Glomerular endothelial cell (primary cell): ENCODE measurements at regions not wholly inside any gene's neighbourhood (a gene's known extent, or its start where the extent isn't known, plus 50 kb on each side); places are given as distances from the start of the nearest gene placed in this dataset.
"Not testable (repeated sequence)": the region's sequence is repeated elsewhere in the genome, so short reads cannot be mapped to it uniquely, and the experiment has no call there.

Source experiments
- DNase-seq: peaks from one replicate; pipeline ENCODE4 v3.0.0-alpha.2; 2011; ENCODE audit warnings: low read depth, low spot score; ENCODE audit errors: extremely low read depth

- DNase-seq = no peak
These were observed 157.6 kb upstream of the TMTC2 start for GRCh38 chr12:82529101-82529500.

- DNase-seq = no peak
These were observed 156.8 kb upstream of the TMTC2 start for GRCh38 chr12:82529954-82530353.

DNA sequence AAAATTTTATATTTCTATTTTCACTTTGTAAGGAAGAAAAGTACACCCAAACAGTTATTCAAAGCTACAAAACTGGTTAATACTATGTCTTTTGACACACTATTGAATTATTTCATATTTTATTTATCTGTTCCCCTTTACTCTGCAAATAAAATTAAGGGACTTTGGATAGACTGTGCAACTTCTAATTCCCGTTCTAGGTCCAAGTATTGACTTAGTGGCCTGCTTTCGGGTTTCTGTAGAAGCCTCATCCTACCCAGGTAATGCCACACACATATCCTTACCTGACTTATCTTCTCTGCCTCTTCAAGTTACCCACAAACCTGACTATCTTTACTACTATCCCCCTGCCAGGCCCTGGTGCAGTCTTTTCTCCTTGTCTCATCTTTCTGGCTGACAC lies 156.3 kb upstream of the TMTC2 start:
- DNase-seq = no peak

GRCh38 chr12:82533341-82533740 lies 153.4 kb upstream of the TMTC2 start:
- no peak for DNase-seq

DNA sequence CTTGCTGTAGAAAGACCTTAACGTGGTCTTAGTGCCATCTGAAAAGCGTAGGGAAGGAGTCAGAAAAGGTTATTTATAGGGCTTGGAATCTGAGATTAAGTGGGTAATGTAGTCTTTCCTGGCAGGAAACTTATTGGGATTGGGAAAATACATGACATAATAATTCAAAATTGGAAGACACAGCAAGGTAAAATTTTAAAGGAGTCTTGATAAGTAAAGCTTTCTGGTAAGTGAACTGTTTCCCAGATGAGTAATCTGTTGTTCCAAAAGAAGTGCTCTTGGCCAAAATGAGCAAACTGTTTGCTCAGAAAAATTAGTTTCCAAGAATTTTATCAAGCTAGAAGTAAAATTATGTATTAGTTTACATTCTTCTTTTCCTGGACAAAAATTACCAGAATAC lies 149.3 kb upstream of the TMTC2 start:
- no peak for DNase-seq

- no peak for DNase-seq
These were observed 132.2 kb upstream of the TMTC2 start for GRCh38 chr12:82554529-82554928.

DNA sequence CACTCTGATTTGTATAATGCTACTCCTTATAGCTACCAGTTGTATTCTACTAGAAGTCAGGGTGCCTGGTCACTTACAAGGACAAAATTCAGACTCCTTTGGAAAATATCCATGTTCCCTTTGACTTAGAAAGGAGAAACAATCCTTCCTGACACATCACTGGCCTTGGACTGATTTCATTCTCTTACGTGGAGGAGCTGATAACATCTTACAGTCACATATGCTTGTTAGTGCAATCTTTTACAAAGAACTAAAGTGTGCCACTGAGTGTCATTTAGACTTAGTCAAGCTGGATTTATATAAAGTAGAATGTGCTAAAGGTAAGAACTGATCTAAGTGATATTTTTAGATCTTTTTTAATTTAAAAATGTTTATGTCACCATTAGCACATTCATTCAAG lies 131.0 kb upstream of the TMTC2 start:
- no peak for DNase-seq

- DNase-seq = no peak
These were observed 120.7 kb upstream of the TMTC2 start for GRCh38 chr12:82565966-82566365.

GRCh38 chr12:82567688-82568087 lies 119.0 kb upstream of the TMTC2 start:
- DNase-seq = no peak

DNA sequence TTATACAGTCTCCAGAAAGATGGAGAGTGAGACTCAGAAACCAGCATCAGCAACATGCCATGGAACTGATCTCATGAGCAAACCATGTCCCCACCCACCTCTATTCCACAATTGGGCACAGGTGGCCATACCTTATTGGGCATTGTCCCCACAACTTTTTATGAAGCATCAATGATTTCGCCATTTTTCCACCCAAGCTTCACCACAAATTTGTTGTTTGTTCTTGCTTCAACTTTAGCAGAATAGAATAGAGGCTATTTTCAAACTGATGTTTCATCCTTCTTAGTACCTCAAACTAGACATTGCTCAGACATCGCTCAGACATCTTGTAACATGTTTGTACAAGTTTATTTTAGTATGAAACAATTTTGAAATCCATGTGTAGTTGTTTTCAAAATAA lies 112.5 kb upstream of the TMTC2 start:
- no peak for DNase-seq

DNA sequence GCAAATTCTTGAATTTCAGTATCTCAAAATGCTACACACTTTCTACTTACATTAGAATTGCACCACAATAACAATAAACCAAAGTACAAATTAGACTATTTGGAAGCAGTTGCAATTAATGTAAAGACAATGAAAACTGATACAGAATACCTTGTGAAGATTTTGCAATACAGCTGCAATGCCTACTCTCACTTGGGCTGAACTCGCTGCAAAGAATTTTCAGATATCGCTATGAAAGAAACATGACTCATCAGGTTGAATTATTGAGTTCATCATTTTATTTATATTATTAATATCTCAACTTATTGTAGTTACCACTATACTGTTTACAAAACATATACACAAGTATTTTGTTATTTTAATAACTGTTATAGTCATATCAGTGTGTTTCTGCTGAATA lies 108.0 kb upstream of the TMTC2 start:
- no peak for DNase-seq

DNA sequence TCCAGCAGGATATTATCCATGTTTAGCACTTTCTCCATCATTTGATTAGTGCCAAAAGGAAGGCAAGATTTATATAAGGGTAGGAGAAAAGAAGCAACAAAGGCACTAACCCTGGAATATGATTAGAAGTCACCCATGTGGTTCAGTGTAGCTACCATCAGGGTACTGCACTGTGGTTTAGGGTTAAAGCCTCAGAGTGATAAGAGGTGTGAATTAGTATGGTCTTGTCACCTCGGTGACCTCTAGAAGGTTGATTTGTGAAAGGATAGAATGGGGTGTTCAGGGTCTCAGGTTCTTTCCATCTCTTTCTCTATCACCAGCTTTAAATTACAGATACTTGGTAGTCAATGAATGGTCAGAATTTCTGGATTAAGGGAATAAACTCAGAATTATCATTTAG lies 103.0 kb upstream of the TMTC2 start:
- DNase-seq = no peak

GRCh38 chr12:82593143-82593542 lies 93.6 kb upstream of the TMTC2 start:
- DNase-seq = no peak

- no peak for DNase-seq
These were observed 92.8 kb upstream of the TMTC2 start for GRCh38 chr12:82593901-82594396.

DNA sequence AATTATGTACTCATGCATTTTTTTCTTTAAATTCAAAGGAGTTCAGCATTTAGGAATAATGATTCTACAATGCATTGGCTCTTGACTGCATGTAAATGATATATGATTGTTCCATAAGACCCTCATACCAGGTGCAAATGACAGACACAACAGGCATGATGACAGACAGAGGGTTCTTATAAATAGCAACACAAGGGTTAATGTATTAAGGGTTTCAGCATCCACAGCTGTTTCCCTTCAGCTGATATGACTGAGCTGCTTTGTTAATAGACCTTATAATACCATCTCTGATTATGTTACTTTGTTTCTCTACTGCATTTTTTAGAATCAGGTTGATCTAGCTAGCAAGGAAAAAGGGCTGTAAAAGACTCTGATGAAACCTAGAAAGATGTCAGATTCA lies 90.8 kb upstream of the TMTC2 start:
- no peak for DNase-seq

DNA sequence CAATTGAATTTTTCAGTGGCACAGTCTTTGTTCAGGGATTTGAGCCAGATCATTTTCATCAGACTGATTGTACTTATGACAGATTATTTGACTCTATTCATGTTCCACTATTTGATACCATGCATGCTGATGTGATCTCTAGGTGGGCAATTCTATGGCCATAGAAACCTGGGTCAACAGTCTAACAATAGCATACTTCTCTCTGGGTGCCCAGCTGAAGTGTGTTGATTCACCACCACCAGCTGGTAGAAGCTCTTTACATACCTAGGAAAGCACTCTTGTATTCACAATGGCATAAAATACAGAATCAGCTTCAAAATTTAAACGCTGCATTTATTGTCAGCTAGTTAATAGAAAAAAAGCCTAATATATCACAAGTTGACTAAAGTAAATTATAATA lies 90.2 kb upstream of the TMTC2 start:
- no peak for DNase-seq

GRCh38 chr12:82600379-82600778 lies 86.3 kb upstream of the TMTC2 start:
- DNase-seq = no peak

- DNase-seq = not testable (repeated sequence)
These were observed 83.1 kb upstream of the TMTC2 start for GRCh38 chr12:82603647-82604046.

GRCh38 chr12:82605115-82605514 lies 81.6 kb upstream of the TMTC2 start:
- DNase-seq = no peak

DNA sequence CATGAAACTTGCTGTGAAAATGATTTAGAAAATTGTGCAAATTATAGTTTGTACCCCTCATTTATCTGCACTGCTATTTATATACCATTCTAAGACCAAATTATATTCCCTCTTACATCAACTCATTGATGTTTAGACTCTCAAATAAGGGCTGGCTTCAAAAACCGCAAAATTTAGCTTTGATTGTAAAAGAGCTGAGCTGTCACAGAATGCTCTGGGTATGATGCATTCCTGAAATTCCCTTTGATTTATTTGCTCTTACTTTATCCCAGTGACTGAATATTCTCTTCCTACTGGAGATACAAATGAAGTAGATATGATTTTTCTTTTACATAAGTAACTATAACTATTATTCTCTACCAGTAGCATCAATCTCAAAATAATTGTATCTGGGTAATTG lies 78.0 kb upstream of the TMTC2 start:
- no peak for DNase-seq

- no peak for DNase-seq
These were observed 77.3 kb upstream of the TMTC2 start for GRCh38 chr12:82609234-82609914.

- no peak for DNase-seq
These were observed 67.1 kb upstream of the TMTC2 start for GRCh38 chr12:82619644-82620043.

DNA sequence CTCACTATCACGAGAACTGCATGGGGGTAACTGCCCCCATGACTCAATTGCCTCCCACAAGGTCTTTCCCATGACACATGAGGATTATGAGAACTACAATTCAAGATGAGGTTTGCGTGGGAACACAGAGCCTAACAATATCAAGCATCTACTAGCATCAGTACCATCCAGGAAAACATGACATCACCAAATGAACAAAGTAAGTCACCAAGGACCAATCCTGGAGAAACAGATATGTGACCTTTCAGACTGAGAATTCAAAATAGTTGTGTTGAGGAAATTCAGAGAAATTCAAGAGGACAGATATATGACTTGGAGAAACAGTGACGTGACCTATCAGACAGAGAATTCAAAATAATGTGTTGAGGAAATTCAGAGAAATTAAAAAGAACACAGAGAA lies 65.8 kb upstream of the TMTC2 start:
- DNase-seq = no peak
